K562 (cell line): ENCODE measurements at regions not wholly inside any gene's neighbourhood (a gene's known extent, or its start where the extent isn't known, plus 50 kb on each side); places are given as distances from the start of the nearest gene placed in this dataset.

Experiments used
- ATAC-seq: fragments of 200-7000 bp; cut with Tn5 transposase; 3 replicates; pipeline ENCODE4 v1.9.1; 2020; ENCODE audit warnings: moderate library complexity
- BruUV-seq: library from RNA; stranded (reverse); fragments of 400-500 nt; replicated peaks from 2 replicates; lab custom pipeline; 2021; lab: Mats Ljungman, UMichigan
- CTCF ChIA-PET: fragments of 300-600 bp; formaldehyde crosslinking; extraction: SDS; loops from one replicate; lab custom pipeline; 2021; ENCODE audit warnings: low intra/inter-chr PET ratio; lab: Yijun Ruan, JAX
- POLR2A ChIA-PET: fragments of 300-600, 350-650 bp; sonication (Branson Sonifier 250); formaldehyde crosslinking; extraction: SDS; loops from one replicate; lab custom pipeline; 2021; ENCODE audit warnings: antibody characterized with exemption, inconsistent platforms; lab: Yijun Ruan, JAX
- DNase-seq, 4 experiments: peaks; one replicate each; pipeline versions ENCODE4 v3.0.0 to v3.0.0-alpha.2; 2011 to 2018; ENCODE audit warnings: low spot score in 3 of 4, mixed read lengths in 3 of 4; ENCODE audit errors: extremely low read depth in 1 of 4
- FAIRE-seq: peaks from 2 replicates; lab custom pipeline; 2011; peaks lifted over from hg19 to GRCh38; lab: Jason Lieb, UNC
- H2AFZ ChIP-seq: 2 replicates; pipeline ENCODE4 v1.6.0; 2011; ENCODE audit warnings: low read depth, low read length, control low read depth, inconsistent platforms
- H3K27ac ChIP-seq: fragments of 200-600 bp; 3 replicates; pipeline ENCODE4 v1.8.0; 2011; ENCODE audit warnings: low read depth, mild to moderate bottlenecking, control low read depth, inconsistent platforms, low read length, moderate library complexity, mixed read lengths; ENCODE audit errors: extremely low read depth
- H3K27me3 ChIP-seq, 2 experiments: fragments of 300-600 bp in 1 of 2; 2 replicates in 1 of 2; 3 replicates in 1 of 2; pipeline versions ENCODE4 v1.6.0 to v1.8.0; 2011; ENCODE audit warnings: inconsistent platforms in 2 of 2, low read length in 2 of 2, mild to moderate bottlenecking in 1 of 2, mixed read lengths in 1 of 2, moderate library complexity in 1 of 2; ENCODE audit not compliant: control insufficient read depth in 2 of 2, insufficient read depth in 2 of 2
- H3K36me3 ChIP-seq: fragments of 300-600 bp; 3 replicates; pipeline ENCODE4 v1.8.0; 2011; ENCODE audit warnings: mild to moderate bottlenecking, low read length, inconsistent platforms; ENCODE audit not compliant: control insufficient read depth, insufficient read depth
- H3K4me1 ChIP-seq, 2 experiments: fragments of 200-600 bp in 1 of 2; replicated peaks in 1 of 2; 2 replicates in 1 of 2; 3 replicates in 1 of 2; pipeline versions ENCODE4 v1.5.1 to v1.8.0; 2011; ENCODE audit warnings: inconsistent platforms in 2 of 2, low read length in 2 of 2, mild to moderate bottlenecking in 1 of 2, mixed read lengths in 1 of 2, moderate library complexity in 1 of 2; ENCODE audit not compliant: control insufficient read depth in 2 of 2, insufficient read depth in 2 of 2
- H3K4me2 ChIP-seq: 2 replicates; pipeline ENCODE4 v1.6.1; 2011; ENCODE audit warnings: low read length, control low read depth, inconsistent platforms, mixed read lengths; ENCODE audit not compliant: insufficient read depth
- H3K4me3 ChIP-seq: fragments of 200-600 bp; sonication (generic), shearing (Covaris generic); 2 replicates; pipeline ENCODE4 v1.5.1; 2016; ENCODE audit warnings: control low read depth, inconsistent platforms
- H3K79me2 ChIP-seq: fragments of 200-600 bp; 3 replicates; pipeline ENCODE4 v1.8.0; 2011; ENCODE audit warnings: low read length, inconsistent platforms; ENCODE audit not compliant: control insufficient read depth, insufficient read depth
- H3K9ac ChIP-seq, 2 experiments: 2 replicates each; pipeline versions ENCODE4 v1.6.0 to v1.6.1; 2011; ENCODE audit warnings: low read depth in 2 of 2, low read length in 2 of 2, control low read depth in 1 of 2, inconsistent platforms in 1 of 2, mild to moderate bottlenecking in 1 of 2, mixed read lengths in 1 of 2; ENCODE audit not compliant: insufficient read depth in 1 of 2
- H3K9me1 ChIP-seq: one replicate; pipeline ENCODE4 v1.6.0; 2011; ENCODE audit warnings: inconsistent platforms, mild to moderate bottlenecking, low read length, moderate library complexity; ENCODE audit not compliant: control insufficient read depth, insufficient read depth
- H3K9me3 ChIP-seq: replicated peaks from 2 replicates; pipeline ENCODE4 v1.5.1; 2011; ENCODE audit warnings: low read depth, low read length, inconsistent platforms; ENCODE audit not compliant: control insufficient read depth, insufficient read depth
- H4K20me1 ChIP-seq: replicated peaks from 2 replicates; pipeline ENCODE4 v1.6.1; 2011; ENCODE audit warnings: low read length, inconsistent platforms, mixed read lengths; ENCODE audit not compliant: control insufficient read depth, insufficient read depth
- CBX8 ChIP-seq: fragments of 200-600 bp; sonication (generic); IDR thresholded peaks from 2 replicates; pipeline ENCODE4 v1.6.1; 2012; ENCODE audit warnings: borderline replicate concordance, mixed run types, low read depth, mild to moderate bottlenecking, moderate library complexity, mixed read lengths, low read length, control low read depth, inconsistent platforms; ENCODE audit not compliant: poor library complexity, severe bottlenecking; ENCODE audit errors: extremely low read depth
- E2F3 ChIP-seq: fragments of 250-450 bp; sonication (Bioruptor Pico); IDR thresholded peaks from 2 replicates; pipeline ENCODE4 v1.4.0; 2020; ENCODE audit warnings: mild to moderate bottlenecking
- EGR1 ChIP-seq: fragments of 450-650 bp; conservative IDR thresholded peaks from 2 replicates; pipeline ENCODE4 v1.6.1; 2017; ENCODE audit warnings: mild to moderate bottlenecking
- MTF1 ChIP-seq: fragments of 250-450 bp; sonication (Bioruptor Pico); IDR thresholded peaks from 2 replicates; pipeline ENCODE4 v1.9.0; 2021; ENCODE audit warnings: moderate library complexity, mild to moderate bottlenecking, inconsistent platforms, borderline replicate concordance
- MYNN ChIP-seq, 2 experiments: sonication (generic); formaldehyde crosslinking in 1 of 2; IDR thresholded peaks; 2 replicates each; pipeline versions ENCODE4 v1.5.0 to v1.6.1; 2016 to 2020; ENCODE audit warnings: antibody characterized with exemption in 1 of 2, missing genetic modification reagents in 1 of 2
- NFE2L1 ChIP-seq: fragments of 450-650 bp; IDR thresholded peaks from 2 replicates; pipeline ENCODE4 v1.6.1; 2016; ENCODE audit warnings: missing genetic modification characterization, low read depth, mild to moderate bottlenecking, missing compliant biosample characterization, moderate library complexity, borderline replicate concordance
- NR3C1 ChIP-seq: sonication (generic); formaldehyde crosslinking; IDR thresholded peaks from 2 replicates; pipeline ENCODE4 v1.8.1; 2022; ENCODE audit warnings: missing genetic modification reagents
- NUFIP1 ChIP-seq: fragments of 450-650 bp; IDR thresholded peaks from 2 replicates; pipeline ENCODE4 v1.6.1; 2018; ENCODE audit not compliant: partially characterized antibody
- RFX7 ChIP-seq: fragments of 250-450 bp; sonication (Bioruptor Pico); IDR thresholded peaks from 2 replicates; pipeline ENCODE4 v1.5.1; 2021; ENCODE audit warnings: mild to moderate bottlenecking
- SAFB2 ChIP-seq: fragments of 200-400 bp; formaldehyde crosslinking; IDR thresholded peaks from 2 replicates; pipeline ENCODE4 v1.6.1; 2018; ENCODE audit warnings: borderline replicate concordance, low read length, low read depth, moderate library complexity; ENCODE audit not compliant: severe bottlenecking
- WGBS: fragments of 100-300 bp; shearing (Covaris generic); methylation state at CpG from one replicate; pipeline ENCODE4 v1.1.6; 2016; ENCODE audit warnings: low coverage, mixed read lengths; ENCODE audit not compliant: insufficient coverage; ENCODE audit errors: missing lambda C conversion rate; 5-methylcytosine and 5-hydroxymethylcytosine counted together
- in situ Hi-C: fragments of 300-500 bp; cut with MboI; formaldehyde crosslinking; loops from 4 replicates; pipeline ENCODE4 v1.15.0; 2018; ENCODE audit warnings: inconsistent platforms, mixed read lengths
- intact Hi-C: fragments of 100-400 bp; cut with micrococcal nuclease; formaldehyde crosslinking; loops from 2 replicates; pipeline ENCODE4 v1.14.2; 2022
- TF ChIP-seq, protein P1 (sequence below): sonication (generic); formaldehyde crosslinking; IDR thresholded peaks from 2 replicates; pipeline ENCODE4 v1.8.0; 2022; ENCODE audit warnings: missing genetic modification reagents, mild to moderate bottlenecking, moderate library complexity, borderline replicate concordance
- TF ChIP-seq, protein P2 (sequence below): fragments of 450-650 bp; formaldehyde crosslinking; IDR thresholded peaks from 2 replicates; pipeline ENCODE4 v1.4.0; 2022; ENCODE audit warnings: missing genetic modification characterization
- TF ChIP-seq, protein P3 (sequence below): IDR thresholded peaks from 2 replicates; pipeline ENCODE4 v1.6.1; 2011; ENCODE audit warnings: borderline replicate concordance, low read depth, mild to moderate bottlenecking, moderate library complexity, low read length; ENCODE audit not compliant: insufficient read depth, poor library complexity, severe bottlenecking
- TF ChIP-seq, protein P4 (sequence below): sonication (generic); formaldehyde crosslinking; IDR thresholded peaks from 2 replicates; pipeline ENCODE4 v1.8.0; 2023; ENCODE audit warnings: mild to moderate bottlenecking, missing genetic modification reagents

DNA sequence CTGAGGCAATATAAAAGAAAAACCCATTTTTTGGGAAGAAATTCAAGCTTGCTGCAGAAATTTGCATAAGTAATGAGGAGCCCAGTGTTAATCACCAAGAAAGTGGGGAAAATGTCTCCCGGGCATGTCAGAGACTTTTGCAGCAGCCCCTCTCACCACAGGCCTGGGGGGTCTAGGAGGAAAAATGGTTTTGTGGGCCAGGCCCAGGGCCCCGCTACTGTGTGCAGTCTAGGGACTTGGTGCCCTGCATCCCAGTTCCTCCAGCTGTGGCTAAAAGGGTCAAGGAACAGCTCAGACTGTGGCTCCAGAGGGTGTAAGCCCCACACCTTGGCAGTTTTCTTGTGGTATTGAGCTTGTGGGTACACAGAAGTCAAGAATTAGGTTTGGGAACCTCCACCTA, 209.7 kb downstream of the HDGFL1 start:
- POLR2A ChIA-PET = no interaction called here
- H3K9me1 ChIP-seq = no peaks in the 10 kb centered on the region
- no peaks in the 10 kb centered on the region for H3K27me3 ChIP-seq
- no peaks in the 10 kb centered on the region for H3K36me3 ChIP-seq
- no peaks in the 10 kb centered on the region for H3K4me1 ChIP-seq
- H2AFZ ChIP-seq = no peak overlapping the region
- in situ Hi-C loops = no loop called here
- peaks cover 2% of the 10 kb centered on the region; the same call in 1 of the 2 replicates for H3K9me3 ChIP-seq
- no peaks in the 10 kb centered on the region for H3K79me2 ChIP-seq
- no peak for DNase-seq
- no peaks in the 10 kb centered on the region for H4K20me1 ChIP-seq
- no peak overlapping the region for H3K9ac ChIP-seq
- intact Hi-C loops = no loop called here
- 0% methylated on average over 2 of the region's 2 CpGs for WGBS
- ATAC-seq = no peak
- BruUV-seq = no TSS peak
- H3K4me2 ChIP-seq = no peak overlapping the region
- H3K4me3 ChIP-seq = no peak overlapping the region
- CTCF ChIA-PET = no interaction called here
- no peak for FAIRE-seq
- H3K27ac ChIP-seq = no peak overlapping the region
- TF ChIP-seq NR3C1 (CRISPR knock-in tag) (no peak), NUFIP1 (no peak), RFX7 (CRISPR knock-in tag) (no peak), EGR1 (no peak), SAFB2 (no peak), CBX8 (no peak), MTF1 (no peak), NFE2L1 (no peak), E2F3 (CRISPR knock-in tag) (no peak), MYNN (IDR thresholded peaks at IDR 0.05) (no peak), MYNN (CRISPR knock-in tag; IDR thresholded peaks at IDR 0.05) (no peak)
- TF ChIP-seq, protein P1, sequence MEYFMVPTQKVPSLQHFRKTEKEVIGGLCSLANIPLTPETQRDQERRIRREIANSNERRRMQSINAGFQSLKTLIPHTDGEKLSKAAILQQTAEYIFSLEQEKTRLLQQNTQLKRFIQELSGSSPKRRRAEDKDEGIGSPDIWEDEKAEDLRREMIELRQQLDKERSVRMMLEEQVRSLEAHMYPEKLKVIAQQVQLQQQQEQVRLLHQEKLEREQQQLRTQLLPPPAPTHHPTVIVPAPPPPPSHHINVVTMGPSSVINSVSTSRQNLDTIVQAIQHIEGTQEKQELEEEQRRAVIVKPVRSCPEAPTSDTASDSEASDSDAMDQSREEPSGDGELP = no peak
- TF ChIP-seq, protein P2, sequence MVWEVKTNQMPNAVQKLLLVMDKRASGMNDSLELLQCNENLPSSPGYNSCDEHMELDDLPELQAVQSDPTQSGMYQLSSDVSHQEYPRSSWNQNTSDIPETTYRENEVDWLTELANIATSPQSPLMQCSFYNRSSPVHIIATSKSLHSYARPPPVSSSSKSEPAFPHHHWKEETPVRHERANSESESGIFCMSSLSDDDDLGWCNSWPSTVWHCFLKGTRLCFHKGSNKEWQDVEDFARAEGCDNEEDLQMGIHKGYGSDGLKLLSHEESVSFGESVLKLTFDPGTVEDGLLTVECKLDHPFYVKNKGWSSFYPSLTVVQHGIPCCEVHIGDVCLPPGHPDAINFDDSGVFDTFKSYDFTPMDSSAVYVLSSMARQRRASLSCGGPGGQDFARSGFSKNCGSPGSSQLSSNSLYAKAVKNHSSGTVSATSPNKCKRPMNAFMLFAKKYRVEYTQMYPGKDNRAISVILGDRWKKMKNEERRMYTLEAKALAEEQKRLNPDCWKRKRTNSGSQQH (CRISPR knock-in tag) = no peak
- TF ChIP-seq, protein P3, sequence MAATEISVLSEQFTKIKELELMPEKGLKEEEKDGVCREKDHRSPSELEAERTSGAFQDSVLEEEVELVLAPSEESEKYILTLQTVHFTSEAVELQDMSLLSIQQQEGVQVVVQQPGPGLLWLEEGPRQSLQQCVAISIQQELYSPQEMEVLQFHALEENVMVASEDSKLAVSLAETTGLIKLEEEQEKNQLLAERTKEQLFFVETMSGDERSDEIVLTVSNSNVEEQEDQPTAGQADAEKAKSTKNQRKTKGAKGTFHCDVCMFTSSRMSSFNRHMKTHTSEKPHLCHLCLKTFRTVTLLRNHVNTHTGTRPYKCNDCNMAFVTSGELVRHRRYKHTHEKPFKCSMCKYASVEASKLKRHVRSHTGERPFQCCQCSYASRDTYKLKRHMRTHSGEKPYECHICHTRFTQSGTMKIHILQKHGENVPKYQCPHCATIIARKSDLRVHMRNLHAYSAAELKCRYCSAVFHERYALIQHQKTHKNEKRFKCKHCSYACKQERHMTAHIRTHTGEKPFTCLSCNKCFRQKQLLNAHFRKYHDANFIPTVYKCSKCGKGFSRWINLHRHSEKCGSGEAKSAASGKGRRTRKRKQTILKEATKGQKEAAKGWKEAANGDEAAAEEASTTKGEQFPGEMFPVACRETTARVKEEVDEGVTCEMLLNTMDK = no peak
- TF ChIP-seq, protein P4, sequence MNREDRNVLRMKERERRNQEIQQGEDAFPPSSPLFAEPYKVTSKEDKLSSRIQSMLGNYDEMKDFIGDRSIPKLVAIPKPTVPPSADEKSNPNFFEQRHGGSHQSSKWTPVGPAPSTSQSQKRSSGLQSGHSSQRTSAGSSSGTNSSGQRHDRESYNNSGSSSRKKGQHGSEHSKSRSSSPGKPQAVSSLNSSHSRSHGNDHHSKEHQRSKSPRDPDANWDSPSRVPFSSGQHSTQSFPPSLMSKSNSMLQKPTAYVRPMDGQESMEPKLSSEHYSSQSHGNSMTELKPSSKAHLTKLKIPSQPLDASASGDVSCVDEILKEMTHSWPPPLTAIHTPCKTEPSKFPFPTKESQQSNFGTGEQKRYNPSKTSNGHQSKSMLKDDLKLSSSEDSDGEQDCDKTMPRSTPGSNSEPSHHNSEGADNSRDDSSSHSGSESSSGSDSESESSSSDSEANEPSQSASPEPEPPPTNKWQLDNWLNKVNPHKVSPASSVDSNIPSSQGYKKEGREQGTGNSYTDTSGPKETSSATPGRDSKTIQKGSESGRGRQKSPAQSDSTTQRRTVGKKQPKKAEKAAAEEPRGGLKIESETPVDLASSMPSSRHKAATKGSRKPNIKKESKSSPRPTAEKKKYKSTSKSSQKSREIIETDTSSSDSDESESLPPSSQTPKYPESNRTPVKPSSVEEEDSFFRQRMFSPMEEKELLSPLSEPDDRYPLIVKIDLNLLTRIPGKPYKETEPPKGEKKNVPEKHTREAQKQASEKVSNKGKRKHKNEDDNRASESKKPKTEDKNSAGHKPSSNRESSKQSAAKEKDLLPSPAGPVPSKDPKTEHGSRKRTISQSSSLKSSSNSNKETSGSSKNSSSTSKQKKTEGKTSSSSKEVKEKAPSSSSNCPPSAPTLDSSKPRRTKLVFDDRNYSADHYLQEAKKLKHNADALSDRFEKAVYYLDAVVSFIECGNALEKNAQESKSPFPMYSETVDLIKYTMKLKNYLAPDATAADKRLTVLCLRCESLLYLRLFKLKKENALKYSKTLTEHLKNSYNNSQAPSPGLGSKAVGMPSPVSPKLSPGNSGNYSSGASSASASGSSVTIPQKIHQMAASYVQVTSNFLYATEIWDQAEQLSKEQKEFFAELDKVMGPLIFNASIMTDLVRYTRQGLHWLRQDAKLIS (CRISPR knock-in tag) = no peak
